K562 (cell line): ENCODE measurements at regions not wholly inside any gene's neighbourhood (a gene's known extent, or its start where the extent isn't known, plus 50 kb on each side); places are given as distances from the start of the nearest gene placed in this dataset.

Experiments
- CBFA2T2 ChIP-seq: fragments of 450-650 bp; conservative IDR thresholded peaks from 2 replicates; pipeline ENCODE4 v1.6.1; 2017; ENCODE audit warnings: mild to moderate bottlenecking
- CREB5 ChIP-seq: fragments of 250-450 bp; sonication (Bioruptor Pico); IDR thresholded peaks from 2 replicates; pipeline ENCODE4 v1.5.0; 2020; ENCODE audit warnings: mild to moderate bottlenecking
- DEAF1 ChIP-seq: fragments of 450-650 bp; formaldehyde crosslinking; IDR thresholded peaks from 2 replicates; pipeline ENCODE4 v1.4.0; 2020; ENCODE audit warnings: mild to moderate bottlenecking, moderate library complexity
- E2F4 ChIP-seq: sonication (generic); formaldehyde crosslinking; IDR thresholded peaks from 2 replicates; pipeline ENCODE4 v1.8.0; 2022; ENCODE audit warnings: mild to moderate bottlenecking, low read depth, missing genetic modification reagents
- ERF ChIP-seq: fragments of 450-650 bp; formaldehyde crosslinking; IDR thresholded peaks from 2 replicates; pipeline ENCODE4 v1.4.0; 2020; ENCODE audit warnings: mild to moderate bottlenecking, mixed read lengths
- FOSL1 ChIP-seq: fragments of 200-800 bp; sonication (Bioruptor generic); conservative IDR thresholded peaks from 2 replicates; pipeline ENCODE4 v1.6.1; 2016; ENCODE audit warnings: missing genetic modification characterization, missing compliant biosample characterization
- HBP1 ChIP-seq: fragments of 450-650 bp; formaldehyde crosslinking; IDR thresholded peaks from 2 replicates; pipeline ENCODE4 v1.4.0; 2022; ENCODE audit warnings: missing genetic modification characterization
- KDM5B ChIP-seq: fragments of 200-600 bp; sonication (generic); IDR thresholded peaks from 2 replicates; pipeline ENCODE4 v1.6.1; 2012; ENCODE audit warnings: low read depth, mild to moderate bottlenecking, moderate library complexity, low read length, control low read depth, inconsistent platforms; ENCODE audit not compliant: insufficient replicate concordance
- MAFF ChIP-seq: IDR thresholded peaks from 2 replicates; pipeline ENCODE4 v1.6.1; 2012; ENCODE audit warnings: low read length, improper control_type of control experiment
- MAFG ChIP-seq: fragments of 450-650 bp; conservative IDR thresholded peaks from 2 replicates; pipeline ENCODE4 v1.6.1; 2016; ENCODE audit warnings: missing genetic modification characterization, missing compliant biosample characterization
- NFATC3 ChIP-seq: fragments of 450-650 bp; IDR thresholded peaks from 2 replicates; pipeline ENCODE4 v1.6.1; 2017; ENCODE audit warnings: mild to moderate bottlenecking
- NR2C1 ChIP-seq, 2 experiments: fragments of 450-650 bp; IDR thresholded peaks; 2 replicates each; pipeline ENCODE4 v1.6.1; 2017; ENCODE audit warnings: mild to moderate bottlenecking in 2 of 2, antibody characterized with exemption in 1 of 2, inconsistent platforms in 1 of 2, missing compliant biosample characterization in 1 of 2, missing genetic modification characterization in 1 of 2
- POLR3G ChIP-seq: IDR thresholded peaks from 2 replicates; pipeline ENCODE4 v1.6.1; 2011; ENCODE audit not compliant: insufficient read length, insufficient replicate concordance; ENCODE audit errors: extremely low read depth
- PRPF4 ChIP-seq: fragments of 200-400 bp; formaldehyde crosslinking; IDR thresholded peaks from one replicate; pipeline ENCODE4 v1.6.1; 2017; ENCODE audit warnings: low read length, low read depth, mild to moderate bottlenecking; ENCODE audit not compliant: insufficient read depth, poor library complexity, severe bottlenecking
- SRSF7 ChIP-seq: fragments of 200-400 bp; formaldehyde crosslinking; optimal IDR thresholded peaks from 2 replicates; pipeline ENCODE3; 2017; ENCODE audit warnings: mild to moderate bottlenecking, low read depth, low read length
- THAP12 ChIP-seq: fragments of 250-450 bp; sonication (Bioruptor Pico); IDR thresholded peaks from 2 replicates; pipeline ENCODE4 v1.9.0; 2021; ENCODE audit warnings: mild to moderate bottlenecking, inconsistent platforms
- U2AF1 ChIP-seq: fragments of 200-400 bp; formaldehyde crosslinking; optimal IDR thresholded peaks from 2 replicates; pipeline ENCODE3; 2017; ENCODE audit warnings: mild to moderate bottlenecking, low read depth, low read length, moderate library complexity
- ZNF23 ChIP-seq: fragments of 250-450 bp; sonication (Bioruptor Pico); IDR thresholded peaks from 2 replicates; pipeline ENCODE4 v1.4.0; 2020; ENCODE audit warnings: mild to moderate bottlenecking
- ZNF316 ChIP-seq: fragments of 450-650 bp; IDR thresholded peaks from 2 replicates; pipeline ENCODE4 v1.6.1; 2016
- ZNF431 ChIP-seq: sonication (generic); formaldehyde crosslinking; IDR thresholded peaks from 2 replicates; pipeline ENCODE4 v1.8.0; 2022; ENCODE audit warnings: mild to moderate bottlenecking, missing genetic modification reagents
- ZSCAN29 ChIP-seq: fragments of 450-650 bp; IDR thresholded peaks from 2 replicates; pipeline ENCODE4 v1.6.1; 2017

GRCh38 chr6:79821859-79822258, 125.5 kb downstream of the ELOVL4 start (continued):
- no peak for TF ChIP-seq ZSCAN29
- TF ChIP-seq THAP12 (CRISPR knock-in tag), result no peak
- TF ChIP-seq CBFA2T2, result peak; percentile 47; the same call in 1 of the 2 replicates
- TF ChIP-seq MAFF, result no peak
- no peak for TF ChIP-seq U2AF1
- no peak for TF ChIP-seq ZNF431 (CRISPR knock-in tag)
- no peak for TF ChIP-seq PRPF4
- TF ChIP-seq ZNF316, result no peak
- TF ChIP-seq SRSF7, result no peak
- TF ChIP-seq ERF (CRISPR knock-in tag), result no peak
- no peak for TF ChIP-seq KDM5B
- TF ChIP-seq FOSL1 (tag), result peak; percentile 93
- TF ChIP-seq POLR3G, result no peak
- no peak for TF ChIP-seq ZNF23
- no peak for TF ChIP-seq MAFG (tag)
- no peak for TF ChIP-seq NR2C1 (IDR thresholded peaks at IDR 0.05)
- no peak for TF ChIP-seq NR2C1 (tag; IDR thresholded peaks at IDR 0.05)
- TF ChIP-seq HBP1, result no peak
- TF ChIP-seq NFATC3, result no peak
- TF ChIP-seq E2F4 (CRISPR knock-in tag), result no peak
- TF ChIP-seq DEAF1, result no peak
- no peak for TF ChIP-seq CREB5 (CRISPR knock-in tag)
- TF ChIP-seq, all 486 proteins: peak for 5
